HCT116 (cell line): ENCODE measurements at regions not wholly inside any gene's neighbourhood (a gene's known extent, or its start where the extent isn't known, plus 50 kb on each side); places are given as distances from the start of the nearest gene placed in this dataset.

Experiments used
- ATAC-seq: fragments of 200-7000 bp; cut with Tn5 transposase; 2 replicates; pipeline ENCODE4 v1.9.1; 2020; ENCODE audit warnings: mild to moderate bottlenecking, moderate library complexity
- BruUV-seq: library from RNA; stranded (reverse); fragments of 400-500 nt; replicated peaks from 2 replicates; lab custom pipeline; 2021; lab: Mats Ljungman, UMichigan
- CTCF ChIA-PET: fragments of 300-600 bp; sonication (Branson Sonifier 250); formaldehyde crosslinking; loops from one replicate; lab custom pipeline; 2021; ENCODE audit warnings: antibody characterized with exemption; lab: Charles Lee
- POLR2A ChIA-PET: fragments of 300-600, 350-600 bp; sonication (Branson Sonifier 250); formaldehyde crosslinking; loops from one replicate; lab custom pipeline; 2021; ENCODE audit warnings: antibody characterized with exemption; lab: Charles Lee
- RAD21 ChIA-PET, 2 experiments: fragments of 300-600 bp; sonication (Branson Sonifier 250); formaldehyde crosslinking; loops; one replicate each; lab custom pipeline; 2023; ENCODE audit warnings: low total read pairs in 2 of 2; ENCODE audit not compliant: uncharacterized antibody in 2 of 2, unreplicated experiment in 2 of 2, low non-redundant PET in 1 of 2; lab: Charles Lee
- DNase-seq: peaks from one replicate; pipeline ENCODE4 v3.0.0-alpha.2; 2010; ENCODE audit warnings: low read depth, low spot score
- H2AFZ ChIP-seq: fragments of 200-600 bp; shearing (Covaris generic), sonication (generic); 2 replicates; pipeline ENCODE4 v1.6.1; 2017; ENCODE audit warnings: low read depth, mixed run types, mixed read lengths, antibody characterized with exemption, low read length; ENCODE audit not compliant: poor library complexity, severe bottlenecking
- H3K27ac ChIP-seq: 2 replicates; pipeline ENCODE4 v1.5.1; 2012; ENCODE audit warnings: low read depth, low read length
- H3K27me3 ChIP-seq: fragments of 200-600 bp; sonication (generic); 2 replicates; pipeline ENCODE4 v1.6.1; 2016; ENCODE audit warnings: mixed run types, low read length, mixed read lengths; ENCODE audit not compliant: insufficient read depth
- H3K36me3 ChIP-seq, 2 experiments: fragments of 200-500 bp in 1 of 2; fragments of 200-600 bp in 1 of 2; sonication (Bioruptor generic) in 1 of 2; sonication (generic) in 1 of 2; 2 replicates each; pipeline versions ENCODE4 v1.5.1 to v1.6.1; 2014 to 2016; ENCODE audit warnings: low read length in 2 of 2, inconsistent platforms in 1 of 2, mixed read lengths in 1 of 2, mixed run types in 1 of 2; ENCODE audit not compliant: insufficient read depth in 2 of 2, control insufficient read depth in 1 of 2
- H3K4me1 ChIP-seq, 2 experiments: fragments of 200-600 bp in 1 of 2; sonication (generic) in 1 of 2; 2 replicates each; pipeline versions ENCODE4 v1.5.1 to v1.6.1; 2012 to 2017; ENCODE audit warnings: low read length in 2 of 2, inconsistent platforms in 1 of 2, mild to moderate bottlenecking in 1 of 2, mixed read lengths in 1 of 2, mixed run types in 1 of 2, moderate library complexity in 1 of 2; ENCODE audit not compliant: insufficient read depth in 2 of 2, control insufficient read depth in 1 of 2
- H3K4me2 ChIP-seq: fragments of 200-600 bp; sonication (generic); 2 replicates; pipeline ENCODE4 v1.6.1; 2017; ENCODE audit warnings: mixed run types, low read length, mixed read lengths
- H3K4me3 ChIP-seq, 2 experiments: fragments of 200-600 bp in 1 of 2; sonication (generic) in 1 of 2; replicated peaks in 1 of 2; 2 replicates each; pipeline ENCODE4 v1.5.1; 2011 to 2016; ENCODE audit warnings: low read length in 2 of 2, control low read depth in 1 of 2, low read depth in 1 of 2, mild to moderate bottlenecking in 1 of 2, mixed read lengths in 1 of 2, mixed run types in 1 of 2
- H3K79me2 ChIP-seq: fragments of 200-600 bp; sonication (generic); 2 replicates; pipeline ENCODE4 v1.6.1; 2017; ENCODE audit warnings: mild to moderate bottlenecking, mixed run types, low read length, moderate library complexity, mixed read lengths; ENCODE audit not compliant: insufficient read depth
- H3K9ac ChIP-seq: fragments of 200-600 bp; sonication (generic); 2 replicates; pipeline ENCODE4 v1.6.1; 2016; ENCODE audit warnings: low read length, mixed read lengths
- H3K9me2 ChIP-seq: fragments of 200-600 bp; sonication (generic), shearing (Covaris generic); 2 replicates; pipeline ENCODE4 v1.6.1; 2017; ENCODE audit warnings: mixed run types, mild to moderate bottlenecking, moderate library complexity; ENCODE audit not compliant: insufficient read depth
- H3K9me3 ChIP-seq, 2 experiments: fragments of 200-500 bp in 1 of 2; fragments of 200-600 bp in 1 of 2; sonication (Bioruptor generic) in 1 of 2; sonication (generic) in 1 of 2; 2 replicates each; pipeline ENCODE4 v1.6.1; 2014 to 2017; ENCODE audit warnings: low read length in 2 of 2, mixed read lengths in 2 of 2, inconsistent platforms in 1 of 2, low read depth in 1 of 2, mild to moderate bottlenecking in 1 of 2, mixed run types in 1 of 2, moderate library complexity in 1 of 2; ENCODE audit not compliant: control insufficient read depth in 1 of 2, insufficient read depth in 1 of 2
- H4K20me1 ChIP-seq: fragments of 200-600 bp; sonication (generic), shearing (Covaris generic); 2 replicates; pipeline ENCODE4 v1.6.1; 2017; ENCODE audit warnings: mixed run types, mild to moderate bottlenecking, moderate library complexity; ENCODE audit not compliant: insufficient read depth
- ATF3 ChIP-seq: IDR thresholded peaks from 2 replicates; pipeline ENCODE4 v1.6.1; 2012
- MAX ChIP-seq: IDR thresholded peaks from 2 replicates; pipeline ENCODE4 v1.6.1; 2012
- POLR2AphosphoS5 ChIP-seq: IDR thresholded peaks from 2 replicates; pipeline ENCODE4 v1.6.1; 2011; ENCODE audit warnings: mild to moderate bottlenecking, low read depth, low read length, moderate library complexity
- TCF7L2 ChIP-seq: IDR thresholded peaks from 2 replicates; pipeline ENCODE4 v1.7.0; 2011; ENCODE audit warnings: borderline replicate concordance, inconsistent platforms; ENCODE audit not compliant: insufficient read depth, insufficient read length; ENCODE audit errors: extremely low read depth
- ZBTB33 ChIP-seq: IDR thresholded peaks from 2 replicates; pipeline ENCODE4 v1.6.1; 2011; ENCODE audit warnings: mild to moderate bottlenecking, low read length, moderate library complexity; ENCODE audit not compliant: insufficient replicate concordance; ENCODE audit errors: extremely low read depth
- ZFX ChIP-seq: fragments of 450-650 bp; IDR thresholded peaks from 2 replicates; pipeline ENCODE4 v1.6.1; 2017
- intact Hi-C: fragments of 100-400 bp; cut with micrococcal nuclease; formaldehyde crosslinking; loops from 2 replicates; pipeline ENCODE4 v1.10.0; 2022

GRCh38 chr4:183834252-183834651, 70.9 kb upstream of the STOX2 start:
- TF ChIP-seq ATF3, result no peak
- TF ChIP-seq POLR2AphosphoS5, result no peak
- TF ChIP-seq ZFX, result no peak
- no peak for ATAC-seq
- Histone ChIP-seq H3K4me2 (no peak overlapping the region), H3K9me3 (no peaks in the 10 kb centered on the region), H3K36me3 (no peaks in the 10 kb centered on the region), H4K20me1 (no peaks in the 10 kb centered on the region), H2AFZ (no peak overlapping the region), H3K9me2 (no peaks in the 10 kb centered on the region), H3K4me3 (no peak overlapping the region), H3K9ac (no peak overlapping the region), H3K4me1 (no peaks in the 10 kb centered on the region), H3K79me2 (no peaks in the 10 kb centered on the region), H3K27me3 (no peaks in the 10 kb centered on the region), H3K27ac (no peak overlapping the region)
- no TSS peak for BruUV-seq
- intact Hi-C loops, result no loop called here
- ChIA-PET CTCF (no interaction called here), RAD21 (no interaction called here), POLR2A (no interaction called here)
- DNase-seq, result no peak

- RAD21 ChIA-PET, result no interaction called here
- no peak overlapping the region for H3K4me3 ChIP-seq
- no peaks in the 10 kb centered on the region for H3K9me2 ChIP-seq
- no peaks in the 10 kb centered on the region for H3K79me2 ChIP-seq
- H3K9me3 ChIP-seq, result no peaks in the 10 kb centered on the region
- H3K4me1 ChIP-seq, result no peaks in the 10 kb centered on the region
- TF ChIP-seq MAX, result no peak
- no peak for TF ChIP-seq ZBTB33
- no peak for TF ChIP-seq TCF7L2
- CTCF ChIA-PET, result no interaction called here
- intact Hi-C loops, result no loop called here
- H2AFZ ChIP-seq, result no peak overlapping the region
- H3K27ac ChIP-seq, result no peak overlapping the region
- H3K4me2 ChIP-seq, result no peak overlapping the region
- H4K20me1 ChIP-seq, result no peaks in the 10 kb centered on the region
- no peak overlapping the region for H3K9ac ChIP-seq
- DNase-seq (no peak), ATAC-seq (no peak)
- H3K36me3 ChIP-seq, result no peaks in the 10 kb centered on the region
- BruUV-seq, result no TSS peak
- POLR2A ChIA-PET, result no interaction called here
- H3K27me3 ChIP-seq, result no peaks in the 10 kb centered on the region
Measured at GRCh38 chr4:183837222-183837621, 67.9 kb upstream of the STOX2 start.
